ENCODE measurements at regions not wholly inside any gene's neighbourhood (a gene's known extent, or its start where the extent isn't known, plus 50 kb on each side); places are given as distances from the start of the nearest gene placed in this dataset.

GRCh38 chr4:92074839-92075238, 228.9 kb upstream of the GRID2 start:
- H3K4me3 ChIP-seq = no peak overlapping the region
- no peak overlapping the region for H3K27ac ChIP-seq (ENCODE audit: low read depth in 1 of 2, low read length in 1 of 2)
- no peaks in the 10 kb centered on the region for H3K27me3 ChIP-seq (ENCODE audit: control insufficient read depth in 3 of 3, insufficient read depth in 3 of 3, low read length in 2 of 3)
- no peaks in the 10 kb centered on the region for H3K36me3 ChIP-seq (ENCODE audit: control insufficient read depth in 4 of 4, insufficient read depth in 4 of 4, low read length in 4 of 4)
- no peak for TF ChIP-seq CTCF (IDR thresholded peaks at IDR 0.05; ENCODE audit: control extremely low read depth, extremely low read depth)
- no peak for DNase-seq
- peaks cover 0 to 17% (median 7%) of the 10 kb centered on the region in 4 donors for H3K9me3 ChIP-seq (ENCODE audit: control insufficient read depth in 4 of 4, insufficient read depth in 3 of 4, low read length in 3 of 4)
- ATAC-seq (ENCODE audit: insufficient read depth, low FRiP score) = no peak
- no peaks in the 10 kb centered on the region for H3K4me1 ChIP-seq (ENCODE audit: control insufficient read depth in 5 of 5, insufficient read depth in 5 of 5, low read length in 5 of 5)
- no peak overlapping the region for H3K9ac ChIP-seq (ENCODE audit: insufficient read depth in 1 of 2, low read length in 2 of 2)

- H3K9me3 ChIP-seq (ENCODE audit: control insufficient read depth in 4 of 4, insufficient read depth in 3 of 4, low read length in 3 of 4) = no peaks in the 10 kb centered on the region
- no peak overlapping the region for H3K27ac ChIP-seq (ENCODE audit: low read depth in 1 of 2, low read length in 1 of 2)
- no peaks in the 10 kb centered on the region for H3K4me1 ChIP-seq (ENCODE audit: control insufficient read depth in 5 of 5, insufficient read depth in 5 of 5, low read length in 5 of 5)
- no peaks in the 10 kb centered on the region for H3K36me3 ChIP-seq (ENCODE audit: control insufficient read depth in 4 of 4, insufficient read depth in 4 of 4, low read length in 4 of 4)
- ATAC-seq (ENCODE audit: insufficient read depth, low FRiP score) (no peak), DNase-seq (no peak)
- 93 to 94% methylated on average over 7 of the region's 7 CpGs for whole genome bisulfite sequencing, 2 donors
- no peak overlapping the region for H3K9ac ChIP-seq (ENCODE audit: insufficient read depth in 1 of 2, low read length in 2 of 2)
- no peak for TF ChIP-seq CTCF (IDR thresholded peaks at IDR 0.05; ENCODE audit: control extremely low read depth, extremely low read depth)
- no peaks in the 10 kb centered on the region for H3K27me3 ChIP-seq (ENCODE audit: control insufficient read depth in 3 of 3, insufficient read depth in 3 of 3, low read length in 2 of 3)
- H3K4me3 ChIP-seq = no peak overlapping the region
Observed at GRCh38 chr4:92090887-92091286, 212.9 kb upstream of the GRID2 start.

- Histone ChIP-seq H3K4me1 (ENCODE audit: control insufficient read depth in 5 of 5, insufficient read depth in 5 of 5, low read length in 5 of 5) (no peaks in the 10 kb centered on the region), H3K27ac (ENCODE audit: low read depth in 1 of 2, low read length in 1 of 2) (no peak overlapping the region), H3K36me3 (ENCODE audit: control insufficient read depth in 4 of 4, insufficient read depth in 4 of 4, low read length in 4 of 4) (no peaks in the 10 kb centered on the region), H3K9ac (ENCODE audit: insufficient read depth in 1 of 2, low read length in 2 of 2) (no peak overlapping the region), H3K4me3 (no peak overlapping the region), H3K27me3 (ENCODE audit: control insufficient read depth in 3 of 3, insufficient read depth in 3 of 3, low read length in 2 of 3) (no peaks in the 10 kb centered on the region), H3K9me3 (ENCODE audit: control insufficient read depth in 4 of 4, insufficient read depth in 3 of 4, low read length in 3 of 4) (no peaks in the 10 kb centered on the region)
- no peak for TF ChIP-seq CTCF (IDR thresholded peaks at IDR 0.05; ENCODE audit: control extremely low read depth, extremely low read depth)
- 77 to 80% methylated on average over 6 of the region's 6 CpGs for WGBS, 2 donors
- DNase-seq (no peak), ATAC-seq (ENCODE audit: insufficient read depth, low FRiP score) (no peak)
Observed at GRCh38 chr4:92091335-92091734, 212.4 kb upstream of the GRID2 start.

GRCh38 chr4:92099861-92100260, 203.9 kb upstream of the GRID2 start:
- no peak for DNase-seq
- no peak for ATAC-seq (ENCODE audit: insufficient read depth, low FRiP score)
- no peak for TF ChIP-seq CTCF (IDR thresholded peaks at IDR 0.05; ENCODE audit: control extremely low read depth, extremely low read depth)
- Histone ChIP-seq H3K4me1 (ENCODE audit: control insufficient read depth in 5 of 5, insufficient read depth in 5 of 5, low read length in 5 of 5) (no peaks in the 10 kb centered on the region), H3K9ac (ENCODE audit: insufficient read depth in 1 of 2, low read length in 2 of 2) (no peak overlapping the region), H3K36me3 (ENCODE audit: control insufficient read depth in 4 of 4, insufficient read depth in 4 of 4, low read length in 4 of 4) (no peaks in the 10 kb centered on the region), H3K9me3 (ENCODE audit: control insufficient read depth in 4 of 4, insufficient read depth in 3 of 4, low read length in 3 of 4) (no peaks in the 10 kb centered on the region), H3K27me3 (ENCODE audit: control insufficient read depth in 3 of 3, insufficient read depth in 3 of 3, low read length in 2 of 3) (no peaks in the 10 kb centered on the region), H3K4me3 (no peak overlapping the region), H3K27ac (ENCODE audit: low read depth in 1 of 2, low read length in 1 of 2) (no peak overlapping the region)
- 34 to 40% methylated on average over 2 of the region's 2 CpGs for WGBS, 2 donors
